ENCODE measurements at regions not wholly inside any gene's neighbourhood (a gene's known extent, or its start where the extent isn't known, plus 50 kb on each side); places are given as distances from the start of the nearest gene placed in this dataset.
"Not testable (repeated sequence)": the region's sequence is repeated elsewhere in the genome, so short reads cannot be mapped to it uniquely, and the experiment has no call there.

DNA sequence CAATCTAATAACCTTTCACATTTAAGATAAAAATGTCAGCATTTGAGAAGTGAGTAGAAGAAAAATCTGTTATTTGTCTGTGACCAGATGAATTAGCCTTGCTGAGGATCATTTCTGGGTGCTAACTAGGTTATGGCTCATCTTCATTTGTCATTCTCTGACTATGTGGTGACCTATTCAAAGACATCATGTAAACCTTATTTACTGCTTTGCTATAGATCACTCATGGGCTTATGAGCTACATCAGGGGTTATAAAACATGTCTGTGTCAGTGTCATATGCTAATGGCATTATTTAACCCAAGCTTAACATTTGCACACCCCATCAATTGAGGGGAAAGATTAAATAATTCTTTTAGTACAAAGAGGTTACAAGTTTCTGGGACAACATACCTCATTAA is 555.5 kb upstream of the CYLC2 start:
- no peak for ATAC-seq (replicated peaks)
- Mint-ChIP-seq H3K9me3 (peaks cover 10% of the 10 kb centered on the region), H3K4me3 (no peak overlapping the region), H3K27ac (no peak overlapping the region), H3K4me1 (no peaks in the 10 kb centered on the region), H3K27me3 (no peaks in the 10 kb centered on the region), H3K36me3 (ENCODE audit: low read depth) (no peaks in the 10 kb centered on the region)

DNA sequence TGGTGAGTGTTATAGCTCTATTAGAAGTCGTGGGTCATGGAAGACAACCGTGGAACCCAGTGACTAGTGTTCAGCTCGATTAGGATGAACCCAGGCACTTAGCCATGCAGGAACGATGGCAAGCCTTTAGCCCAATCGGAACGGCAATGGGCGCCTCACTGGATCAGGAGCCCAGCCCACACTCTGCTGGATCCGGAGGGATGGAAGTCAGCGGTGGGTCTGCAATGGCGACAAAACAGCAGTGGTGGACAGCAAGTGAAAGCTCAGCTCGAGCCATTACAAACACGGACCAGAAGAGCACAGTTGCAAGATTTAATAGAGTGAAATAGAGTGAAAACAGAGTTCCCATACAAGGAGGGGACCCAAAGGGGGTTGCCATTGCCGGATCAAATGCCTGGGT is 558.5 kb upstream of the CYLC2 start:
- not testable (repeated sequence) for H3K27me3 Mint-ChIP-seq; H3K4me1 Mint-ChIP-seq; H3K27ac Mint-ChIP-seq; ATAC-seq (replicated peaks); H3K4me3 Mint-ChIP-seq; H3K36me3 Mint-ChIP-seq (ENCODE audit: low read depth)
- H3K9me3 Mint-ChIP-seq, result peaks cover 10% of the 10 kb centered on the region

DNA sequence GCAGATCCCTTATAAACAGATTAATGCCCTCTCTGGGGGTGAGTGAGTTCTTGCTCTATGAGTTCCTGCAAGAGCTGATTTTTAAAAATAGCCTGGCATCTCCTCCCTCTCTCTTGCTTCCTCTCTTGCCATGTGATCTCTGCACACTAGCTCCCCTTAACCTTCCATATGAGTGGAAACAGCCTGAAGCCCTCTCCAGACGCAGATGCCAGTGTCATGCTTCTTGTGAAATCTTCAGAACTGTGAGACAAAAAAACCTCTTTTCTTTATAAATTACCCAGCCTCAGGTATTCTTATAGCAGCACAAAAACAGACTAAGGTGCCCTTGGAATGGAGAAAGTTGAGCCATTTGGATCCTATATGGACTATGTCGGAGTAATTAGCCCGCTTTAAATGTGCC is 559.7 kb upstream of the CYLC2 start:
- H3K4me1 Mint-ChIP-seq, result no peaks in the 10 kb centered on the region
- no peak overlapping the region for H3K27ac Mint-ChIP-seq
- no peaks in the 10 kb centered on the region for H3K27me3 Mint-ChIP-seq
- no peak overlapping the region for H3K4me3 Mint-ChIP-seq
- no peaks in the 10 kb centered on the region for H3K36me3 Mint-ChIP-seq (ENCODE audit: low read depth)
- peaks cover 10% of the 10 kb centered on the region for H3K9me3 Mint-ChIP-seq
- ATAC-seq (replicated peaks), result no peak

DNA sequence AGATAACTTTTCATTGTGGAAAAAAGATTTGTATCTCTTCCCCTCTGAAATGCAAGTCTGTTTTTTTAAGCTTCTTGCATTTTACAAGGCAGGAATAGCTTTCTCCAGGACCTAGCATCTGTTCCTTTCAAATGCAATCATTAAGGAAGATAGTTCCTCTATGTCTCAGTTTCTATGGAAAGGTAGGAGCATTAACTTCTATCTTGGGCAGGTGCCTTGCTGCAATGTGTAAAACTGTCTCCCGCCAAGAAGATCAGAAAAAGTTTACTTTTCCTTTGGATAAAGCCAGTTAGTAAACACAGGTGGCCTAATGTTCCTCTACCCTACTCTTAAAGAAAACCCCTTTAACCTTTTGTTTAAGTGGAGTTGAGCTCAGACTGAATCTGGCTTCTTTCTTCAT is 560.6 kb upstream of the CYLC2 start:
- ATAC-seq (replicated peaks), result no peak
- Mint-ChIP-seq H3K4me1 (no peaks in the 10 kb centered on the region), H3K36me3 (ENCODE audit: low read depth) (no peaks in the 10 kb centered on the region), H3K4me3 (no peak overlapping the region), H3K27ac (no peak overlapping the region), H3K9me3 (peaks cover 10% of the 10 kb centered on the region), H3K27me3 (no peaks in the 10 kb centered on the region)

DNA sequence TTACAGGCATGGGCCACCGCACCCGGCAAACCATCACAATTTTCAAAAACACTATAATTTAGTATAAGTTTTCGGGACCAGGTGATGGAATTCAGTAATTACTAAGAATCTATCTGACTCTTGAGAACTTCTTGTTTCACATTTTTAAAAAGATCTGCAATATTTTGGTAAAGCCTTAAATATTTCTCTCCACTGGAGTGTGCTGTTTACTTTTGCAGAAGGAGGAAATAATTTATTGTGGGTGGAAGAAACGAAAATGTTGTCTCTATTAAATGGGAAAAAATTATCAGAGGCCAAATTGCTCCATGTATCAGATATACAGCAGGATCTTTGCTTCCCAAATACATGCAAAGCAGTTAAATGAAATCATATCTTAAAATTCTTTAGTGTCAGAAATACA is 566.8 kb upstream of the CYLC2 start:
- Mint-ChIP-seq H3K9me3 (no peaks in the 10 kb centered on the region), H3K4me1 (no peaks in the 10 kb centered on the region), H3K36me3 (ENCODE audit: low read depth) (no peaks in the 10 kb centered on the region), H3K4me3 (no peak overlapping the region), H3K27me3 (no peaks in the 10 kb centered on the region), H3K27ac (no peak overlapping the region)
- ATAC-seq (replicated peaks), result no peak

DNA sequence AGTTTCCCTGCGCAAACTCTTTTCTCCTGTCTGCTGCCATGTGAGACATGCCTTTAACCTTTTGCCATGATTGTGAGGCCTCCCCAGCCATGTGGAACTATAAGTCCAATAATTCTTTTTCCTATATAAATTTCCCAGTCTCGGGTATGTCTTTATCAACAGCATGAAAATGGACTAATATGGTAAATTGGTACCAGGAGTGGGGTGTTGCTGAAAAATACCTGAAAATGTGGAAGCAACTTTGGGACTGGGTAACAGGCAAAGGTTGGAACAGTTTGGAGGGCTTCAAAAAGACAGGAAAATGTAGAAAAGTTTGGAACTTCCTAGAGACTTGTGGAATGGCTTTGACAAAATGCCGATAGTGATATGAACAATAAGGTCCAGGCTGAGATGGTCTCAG is 578.9 kb upstream of the CYLC2 start:
- not testable (repeated sequence) for H3K36me3 Mint-ChIP-seq (ENCODE audit: low read depth); H3K4me3 Mint-ChIP-seq; H3K27ac Mint-ChIP-seq; H3K27me3 Mint-ChIP-seq; ATAC-seq (replicated peaks); H3K4me1 Mint-ChIP-seq
- H3K9me3 Mint-ChIP-seq, result peaks cover 16% of the 10 kb centered on the region

DNA sequence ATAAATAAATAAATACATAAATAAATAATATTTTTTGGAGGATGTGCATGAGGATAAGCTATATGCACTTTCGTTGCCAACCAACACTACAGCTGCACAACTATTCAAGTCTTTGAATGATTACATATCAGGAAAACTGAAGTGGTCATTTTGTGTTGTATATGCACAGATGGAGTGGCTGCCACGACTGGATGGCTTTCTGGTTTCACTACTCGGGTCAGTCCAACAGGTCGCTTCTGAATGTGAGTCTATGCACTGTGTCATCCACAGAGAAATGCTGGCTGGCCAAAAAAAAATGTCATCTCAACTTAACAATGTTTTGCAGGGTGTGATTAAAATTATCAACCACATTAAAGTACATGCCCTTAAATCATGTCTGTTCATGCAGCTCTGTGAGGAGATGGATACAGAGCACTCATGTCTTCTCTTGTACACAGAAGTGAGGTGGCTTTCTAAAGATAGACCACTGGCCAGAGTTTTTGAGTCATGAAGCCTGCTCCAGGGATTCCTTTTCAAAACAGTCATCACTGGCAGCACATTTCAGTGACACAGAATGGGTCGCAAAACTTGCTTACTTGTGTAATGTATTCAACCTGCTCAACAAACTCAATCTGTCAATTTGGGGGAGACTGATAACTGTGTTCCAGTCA is 589.8 kb upstream of the CYLC2 start:
- H3K9me3 Mint-ChIP-seq, result peaks cover 12% of the 10 kb centered on the region
- no peak for ATAC-seq (replicated peaks)
- no peaks in the 10 kb centered on the region for H3K4me1 Mint-ChIP-seq
- H3K36me3 Mint-ChIP-seq (ENCODE audit: low read depth), result no peaks in the 10 kb centered on the region
- no peak overlapping the region for H3K27ac Mint-ChIP-seq
- H3K4me3 Mint-ChIP-seq, result no peak overlapping the region
- H3K27me3 Mint-ChIP-seq, result no peaks in the 10 kb centered on the region

DNA sequence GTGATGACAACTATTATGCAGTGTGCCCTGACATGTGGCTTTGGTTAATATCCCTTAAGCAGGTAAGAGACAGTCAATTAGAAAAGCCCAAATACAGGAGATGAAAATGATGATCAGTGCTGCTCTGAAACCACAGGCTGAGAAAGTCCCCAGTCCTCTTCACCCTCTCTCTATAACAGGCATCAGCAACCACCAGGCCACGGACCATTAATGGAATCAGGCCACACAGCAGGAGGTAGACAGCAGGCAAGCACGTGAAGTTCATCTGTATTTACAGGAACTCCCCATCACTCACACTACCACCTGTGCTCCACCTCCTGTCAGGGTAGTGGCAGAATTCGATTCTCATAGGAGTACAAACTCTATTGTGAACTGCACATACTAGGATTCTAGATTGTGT is 591.6 kb upstream of the CYLC2 start:
- Mint-ChIP-seq H3K27ac (no peak overlapping the region), H3K9me3 (peaks cover 15% of the 10 kb centered on the region), H3K27me3 (no peaks in the 10 kb centered on the region), H3K36me3 (ENCODE audit: low read depth) (no peaks in the 10 kb centered on the region), H3K4me3 (no peak overlapping the region), H3K4me1 (no peaks in the 10 kb centered on the region)
- no peak for ATAC-seq (replicated peaks)

DNA sequence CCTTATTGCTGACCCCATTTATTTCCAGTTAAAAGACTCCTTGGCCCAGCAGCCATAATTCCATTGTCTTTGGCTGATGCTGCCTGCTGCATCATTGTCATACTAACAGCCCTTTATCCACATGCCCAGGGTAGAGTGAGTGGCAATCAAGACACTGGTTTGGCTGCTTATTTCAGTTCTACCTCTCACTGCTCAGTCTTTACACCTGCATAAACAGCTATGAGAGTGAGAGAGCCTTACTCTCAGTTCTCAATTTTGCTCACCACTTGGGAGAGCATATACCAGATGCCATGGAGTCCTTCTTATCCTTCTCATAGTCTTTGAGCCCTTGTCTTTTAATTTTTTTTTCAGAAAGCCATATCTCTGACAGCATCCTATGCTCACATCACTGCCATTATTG is 596.9 kb upstream of the CYLC2 start:
- H3K4me3 Mint-ChIP-seq, result no peak overlapping the region
- no peaks in the 10 kb centered on the region for H3K27me3 Mint-ChIP-seq
- no peaks in the 10 kb centered on the region for H3K4me1 Mint-ChIP-seq
- H3K27ac Mint-ChIP-seq, result no peak overlapping the region
- peaks cover 18% of the 10 kb centered on the region for H3K9me3 Mint-ChIP-seq
- no peaks in the 10 kb centered on the region for H3K36me3 Mint-ChIP-seq (ENCODE audit: low read depth)
- no peak for ATAC-seq (replicated peaks)

DNA sequence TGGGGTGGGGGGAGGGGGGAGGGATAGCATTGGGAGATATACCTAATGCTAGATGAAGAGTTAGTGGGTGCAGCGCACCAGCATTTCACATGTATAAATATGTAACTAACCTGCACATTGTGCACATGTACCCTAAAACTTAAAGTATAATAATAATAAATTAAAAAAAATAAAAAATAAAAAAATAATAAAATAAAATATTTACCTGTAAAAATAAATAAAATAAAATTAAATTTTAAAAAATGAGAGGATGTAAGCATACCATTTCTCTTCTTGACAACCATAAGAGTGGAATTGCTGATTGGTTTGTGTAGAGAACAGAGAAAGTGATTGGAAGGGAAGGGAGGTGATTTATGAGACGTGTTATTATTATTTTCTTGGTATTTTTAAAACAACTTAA is 609.5 kb upstream of the CYLC2 start:
- ATAC-seq (replicated peaks); H3K36me3 Mint-ChIP-seq (ENCODE audit: low read depth); H3K27me3 Mint-ChIP-seq; H3K4me3 Mint-ChIP-seq; H3K4me1 Mint-ChIP-seq; H3K27ac Mint-ChIP-seq: not testable (repeated sequence)
- peaks cover 12% of the 10 kb centered on the region for H3K9me3 Mint-ChIP-seq

DNA sequence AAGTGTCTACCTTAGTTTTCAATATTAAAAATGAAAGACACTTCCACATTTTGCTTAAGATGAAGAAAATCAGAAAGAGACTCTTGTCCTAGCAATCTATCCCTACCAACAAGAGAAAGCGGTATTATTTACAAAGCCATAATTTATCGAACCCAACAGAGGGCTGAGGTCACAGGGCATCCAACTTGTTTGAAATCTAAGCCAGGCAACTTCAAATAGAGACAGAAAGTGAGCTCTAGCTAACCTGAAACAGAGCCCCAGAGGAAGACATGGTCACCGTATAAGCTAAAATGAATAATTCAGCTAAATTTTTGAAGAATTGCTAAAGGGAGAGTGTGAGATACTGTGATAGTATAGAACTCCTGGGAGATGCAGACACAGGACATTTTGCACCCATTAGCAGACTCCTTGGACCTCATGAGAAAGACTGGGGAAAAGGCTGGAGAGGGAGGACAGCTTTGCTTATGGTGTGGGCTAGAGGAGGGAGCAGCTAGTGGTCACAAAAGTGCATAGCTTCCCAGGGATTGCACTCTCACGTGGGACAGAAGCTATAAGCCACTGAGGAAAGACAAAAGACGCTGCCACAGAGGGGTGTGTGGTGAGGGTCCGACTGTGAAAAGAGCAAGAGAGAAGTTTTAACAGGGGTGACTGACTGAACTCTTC is 624.2 kb upstream of the GRIN3A start:
- ATAC-seq (replicated peaks), result no peak
- H3K27me3 Mint-ChIP-seq, result no peaks in the 10 kb centered on the region
- H3K36me3 Mint-ChIP-seq (ENCODE audit: low read depth), result no peaks in the 10 kb centered on the region
- H3K4me1 Mint-ChIP-seq, result no peaks in the 10 kb centered on the region
- H3K4me3 Mint-ChIP-seq, result no peak overlapping the region
- no peaks in the 10 kb centered on the region for H3K9me3 Mint-ChIP-seq
- H3K27ac Mint-ChIP-seq, result no peak overlapping the region

DNA sequence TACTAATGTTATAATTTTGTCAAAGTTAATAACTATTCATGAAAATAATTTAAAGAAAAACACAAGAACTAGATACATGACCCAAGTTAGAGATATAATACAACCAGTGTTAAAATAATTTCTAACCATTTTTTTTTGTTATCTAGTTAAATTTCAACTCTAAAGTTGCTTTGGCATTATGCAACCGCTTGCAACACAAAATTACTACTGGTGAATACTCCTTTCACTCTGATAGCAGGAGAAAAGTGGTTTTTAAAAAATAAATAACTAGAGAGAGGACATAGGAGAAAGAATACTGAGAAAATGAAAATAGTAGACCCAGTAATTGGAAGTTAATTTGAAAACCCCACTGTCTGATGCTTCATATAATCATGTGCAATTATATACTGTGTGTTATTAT is 622.4 kb upstream of the GRIN3A start:
- no peak for ATAC-seq (replicated peaks)
- no peak overlapping the region for H3K27ac Mint-ChIP-seq
- no peaks in the 10 kb centered on the region for H3K27me3 Mint-ChIP-seq
- H3K4me1 Mint-ChIP-seq, result no peaks in the 10 kb centered on the region
- no peaks in the 10 kb centered on the region for H3K36me3 Mint-ChIP-seq (ENCODE audit: low read depth)
- peaks cover 7% of the 10 kb centered on the region for H3K9me3 Mint-ChIP-seq
- no peak overlapping the region for H3K4me3 Mint-ChIP-seq

DNA sequence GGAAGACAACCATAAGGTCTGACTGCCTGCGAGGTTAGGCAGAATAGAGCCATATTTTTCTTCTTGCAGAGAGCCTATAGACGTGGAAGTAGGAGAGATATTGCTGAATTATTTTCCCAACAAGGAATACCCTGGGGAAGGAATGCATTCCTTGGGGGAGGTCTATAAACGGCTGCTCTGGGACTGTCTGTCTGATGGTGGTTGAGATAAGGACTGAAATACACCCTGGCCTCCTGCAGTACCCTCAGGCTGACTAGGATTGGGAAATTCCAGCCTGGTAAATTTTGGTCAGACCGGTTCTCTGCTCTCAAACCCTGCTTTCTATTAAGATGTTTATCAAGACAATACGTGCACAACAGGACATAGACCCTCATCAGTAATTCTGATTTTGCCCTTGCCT is 617.5 kb upstream of the GRIN3A start:
- H3K4me1 Mint-ChIP-seq, result no peaks in the 10 kb centered on the region
- no peak for ATAC-seq (replicated peaks)

DNA sequence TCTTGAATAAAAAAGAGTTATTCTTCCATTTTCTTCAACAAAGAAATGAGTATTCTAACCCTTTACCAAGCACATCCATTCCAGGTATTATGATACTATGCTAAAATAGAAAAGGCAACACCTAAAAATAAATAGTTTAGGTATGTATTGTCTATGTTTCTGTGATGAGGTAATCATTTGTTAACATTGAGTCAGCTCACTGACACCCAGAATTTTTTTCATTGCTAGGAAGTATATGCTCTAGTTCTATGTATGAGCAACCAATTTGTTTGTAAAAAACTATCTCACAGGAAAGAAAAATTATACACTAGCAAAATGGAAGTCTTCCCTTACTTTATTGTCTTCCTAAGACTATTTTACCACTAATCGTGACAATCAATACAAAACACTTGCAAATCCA is 615.6 kb upstream of the GRIN3A start:
- Mint-ChIP-seq H3K4me3 (no peak overlapping the region), H3K9me3 (peaks cover 12% of the 10 kb centered on the region), H3K27ac (no peak overlapping the region), H3K27me3 (no peaks in the 10 kb centered on the region), H3K4me1 (no peaks in the 10 kb centered on the region), H3K36me3 (ENCODE audit: low read depth) (no peaks in the 10 kb centered on the region)
- no peak for ATAC-seq (replicated peaks)

More for the DNA sequence above, 617.5 kb upstream of the GRIN3A start:
- Mint-ChIP-seq H3K4me3 (no peak overlapping the region), H3K27me3 (no peaks in the 10 kb centered on the region), H3K9me3 (peaks cover 12% of the 10 kb centered on the region), H3K36me3 (ENCODE audit: low read depth) (no peaks in the 10 kb centered on the region), H3K27ac (no peak overlapping the region)

DNA sequence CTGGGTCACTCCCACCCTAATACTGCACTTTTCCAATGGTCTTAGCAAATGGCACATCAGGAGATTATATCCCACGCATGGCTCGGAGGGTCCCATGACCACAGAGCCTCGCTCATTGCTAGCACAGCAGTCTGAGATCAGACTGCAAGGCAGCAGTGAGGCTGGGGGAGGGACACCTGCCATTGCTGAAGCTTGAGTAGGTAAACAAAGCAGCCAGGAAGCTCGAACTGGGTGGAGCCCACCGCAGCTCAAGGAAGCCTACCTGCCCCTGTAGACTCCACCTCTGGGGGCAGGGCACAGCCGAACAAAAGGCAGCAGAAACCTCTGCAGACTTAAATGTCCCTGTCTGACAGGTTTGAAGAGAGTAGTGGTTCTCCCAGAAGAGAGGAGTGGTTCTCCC is 599.0 kb upstream of the GRIN3A start:
- peaks cover 13% of the 10 kb centered on the region for H3K9me3 Mint-ChIP-seq
- not testable (repeated sequence) for ATAC-seq (replicated peaks); H3K27me3 Mint-ChIP-seq; H3K36me3 Mint-ChIP-seq (ENCODE audit: low read depth); H3K4me3 Mint-ChIP-seq; H3K4me1 Mint-ChIP-seq; H3K27ac Mint-ChIP-seq

DNA sequence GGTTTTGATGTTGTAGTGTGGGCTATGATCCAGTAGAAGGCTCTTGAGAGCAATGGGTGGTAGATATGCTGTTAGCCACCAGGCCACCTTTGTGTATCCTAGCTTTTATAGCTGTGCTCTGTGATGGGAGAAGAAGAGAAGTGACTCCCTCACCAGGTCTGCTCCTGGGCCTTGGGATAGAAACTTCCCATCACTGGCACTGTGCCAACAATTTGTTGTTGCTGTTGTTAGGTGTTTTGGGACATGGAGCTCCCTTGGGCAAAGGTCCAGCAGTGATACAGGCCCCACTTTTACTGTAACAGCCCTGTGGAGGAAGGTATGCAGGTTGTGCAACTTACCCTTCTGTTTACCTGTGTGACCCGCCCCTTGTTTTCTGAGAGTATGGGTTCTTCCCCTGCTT is 570.9 kb upstream of the GRIN3A start:
- peaks cover 24% of the 10 kb centered on the region for H3K9me3 Mint-ChIP-seq
- no peaks in the 10 kb centered on the region for H3K36me3 Mint-ChIP-seq (ENCODE audit: low read depth)
- ATAC-seq (replicated peaks), result no peak
- H3K4me1 Mint-ChIP-seq, result no peaks in the 10 kb centered on the region
- H3K4me3 Mint-ChIP-seq, result no peak overlapping the region
- H3K27me3 Mint-ChIP-seq, result no peaks in the 10 kb centered on the region
- H3K27ac Mint-ChIP-seq, result no peak overlapping the region

Data from activated T-helper 17 cell treated with anti-CD3 and anti-CD28 coated beads, Interleukin-2, amount 50 U/mL, for 72 hours (primary cell).